ENCODE measurements at regions not wholly inside any gene's neighbourhood (a gene's known extent, or its start where the extent isn't known, plus 50 kb on each side); places are given as distances from the start of the nearest gene placed in this dataset.

DNA sequence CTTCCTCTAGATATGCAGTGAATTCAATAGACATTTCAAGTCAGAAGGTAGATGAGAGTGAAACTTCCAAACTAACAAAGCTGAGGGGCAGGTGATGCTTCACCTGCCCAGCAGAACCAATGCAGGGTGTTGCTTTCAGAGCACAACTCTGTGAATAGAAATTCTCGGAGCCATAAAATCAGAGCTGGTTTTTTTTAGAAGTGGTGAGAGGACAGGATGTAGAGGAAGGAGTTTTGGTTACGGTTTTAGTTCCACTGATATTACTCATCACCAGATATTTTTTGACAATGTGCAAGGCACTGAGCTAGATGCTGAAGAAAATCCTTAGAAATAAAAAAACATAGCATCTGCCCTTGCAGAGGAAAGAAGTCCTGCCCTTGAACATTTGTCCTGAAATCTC lies 62.2 kb downstream of the BMP4 start:
- Histone ChIP-seq H3K4me1 (ENCODE audit: insufficient read depth) (peaks cover 7% of the 10 kb centered on the region; the same call in 1 of the 2 replicates), H3F3A (replicated peaks; ENCODE audit: low read depth) (no peaks in the 10 kb centered on the region), H2AFZ (0 out of 2 replicates have a peak overlapping the region, but pooled peaks have one; percentile 49), H3K4me3 (no peak overlapping the region), H3K79me2 (replicated peaks; ENCODE audit: insufficient read depth) (no peaks in the 10 kb centered on the region), H4K20me1 (replicated peaks; ENCODE audit: insufficient read depth) (no peaks in the 10 kb centered on the region), H3K36me3 (ENCODE audit: insufficient read depth) (no peaks in the 10 kb centered on the region), H3K27ac (ENCODE audit: low read depth) (no peak overlapping the region), H3K27me3 (ENCODE audit: insufficient read depth) (no peaks in the 10 kb centered on the region), H3K9me2 (ENCODE audit: insufficient read depth) (peaks cover 10% of the 10 kb centered on the region; the same call in 1 of the 2 replicates), H3K4me2 (no peak overlapping the region)
- no peak for DNase-seq (ENCODE audit: low spot score)
- no peak for TF ChIP-seq POLR2AphosphoS5 (IDR thresholded peaks at IDR 0.05; ENCODE audit: low read depth)
- no peak for TF ChIP-seq ETS1 (IDR thresholded peaks at IDR 0.05)
- TF ChIP-seq STAT1 (IDR thresholded peaks at IDR 0.05; ENCODE audit: unreplicated experiment) = no peak
- no peak for TF ChIP-seq CREB1 (CRISPR knock-in tag; IDR thresholded peaks at IDR 0.05; ENCODE audit: low read depth)
- no peak for TF ChIP-seq EZH2 (IDR thresholded peaks at IDR 0.05; ENCODE audit: low read depth, unreplicated experiment)
- no peak for TF ChIP-seq ZNF114 (CRISPR knock-in tag; IDR thresholded peaks at IDR 0.05)
- no peak for TF ChIP-seq ZNF462 (CRISPR knock-in tag; IDR thresholded peaks at IDR 0.05)
- TF ChIP-seq, protein P1, sequence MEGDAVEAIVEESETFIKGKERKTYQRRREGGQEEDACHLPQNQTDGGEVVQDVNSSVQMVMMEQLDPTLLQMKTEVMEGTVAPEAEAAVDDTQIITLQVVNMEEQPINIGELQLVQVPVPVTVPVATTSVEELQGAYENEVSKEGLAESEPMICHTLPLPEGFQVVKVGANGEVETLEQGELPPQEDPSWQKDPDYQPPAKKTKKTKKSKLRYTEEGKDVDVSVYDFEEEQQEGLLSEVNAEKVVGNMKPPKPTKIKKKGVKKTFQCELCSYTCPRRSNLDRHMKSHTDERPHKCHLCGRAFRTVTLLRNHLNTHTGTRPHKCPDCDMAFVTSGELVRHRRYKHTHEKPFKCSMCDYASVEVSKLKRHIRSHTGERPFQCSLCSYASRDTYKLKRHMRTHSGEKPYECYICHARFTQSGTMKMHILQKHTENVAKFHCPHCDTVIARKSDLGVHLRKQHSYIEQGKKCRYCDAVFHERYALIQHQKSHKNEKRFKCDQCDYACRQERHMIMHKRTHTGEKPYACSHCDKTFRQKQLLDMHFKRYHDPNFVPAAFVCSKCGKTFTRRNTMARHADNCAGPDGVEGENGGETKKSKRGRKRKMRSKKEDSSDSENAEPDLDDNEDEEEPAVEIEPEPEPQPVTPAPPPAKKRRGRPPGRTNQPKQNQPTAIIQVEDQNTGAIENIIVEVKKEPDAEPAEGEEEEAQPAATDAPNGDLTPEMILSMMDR (conservative IDR thresholded peaks at IDR 0.05; ENCODE audit: low read depth in 2 of 2) = no peak
- TF ChIP-seq JUNB (IDR thresholded peaks at IDR 0.05; ENCODE audit: unreplicated experiment) = no peak
- TF ChIP-seq EZH2phosphoT487 (IDR thresholded peaks at IDR 0.05; ENCODE audit: unreplicated experiment) = no peak
- TF ChIP-seq, protein P2, sequence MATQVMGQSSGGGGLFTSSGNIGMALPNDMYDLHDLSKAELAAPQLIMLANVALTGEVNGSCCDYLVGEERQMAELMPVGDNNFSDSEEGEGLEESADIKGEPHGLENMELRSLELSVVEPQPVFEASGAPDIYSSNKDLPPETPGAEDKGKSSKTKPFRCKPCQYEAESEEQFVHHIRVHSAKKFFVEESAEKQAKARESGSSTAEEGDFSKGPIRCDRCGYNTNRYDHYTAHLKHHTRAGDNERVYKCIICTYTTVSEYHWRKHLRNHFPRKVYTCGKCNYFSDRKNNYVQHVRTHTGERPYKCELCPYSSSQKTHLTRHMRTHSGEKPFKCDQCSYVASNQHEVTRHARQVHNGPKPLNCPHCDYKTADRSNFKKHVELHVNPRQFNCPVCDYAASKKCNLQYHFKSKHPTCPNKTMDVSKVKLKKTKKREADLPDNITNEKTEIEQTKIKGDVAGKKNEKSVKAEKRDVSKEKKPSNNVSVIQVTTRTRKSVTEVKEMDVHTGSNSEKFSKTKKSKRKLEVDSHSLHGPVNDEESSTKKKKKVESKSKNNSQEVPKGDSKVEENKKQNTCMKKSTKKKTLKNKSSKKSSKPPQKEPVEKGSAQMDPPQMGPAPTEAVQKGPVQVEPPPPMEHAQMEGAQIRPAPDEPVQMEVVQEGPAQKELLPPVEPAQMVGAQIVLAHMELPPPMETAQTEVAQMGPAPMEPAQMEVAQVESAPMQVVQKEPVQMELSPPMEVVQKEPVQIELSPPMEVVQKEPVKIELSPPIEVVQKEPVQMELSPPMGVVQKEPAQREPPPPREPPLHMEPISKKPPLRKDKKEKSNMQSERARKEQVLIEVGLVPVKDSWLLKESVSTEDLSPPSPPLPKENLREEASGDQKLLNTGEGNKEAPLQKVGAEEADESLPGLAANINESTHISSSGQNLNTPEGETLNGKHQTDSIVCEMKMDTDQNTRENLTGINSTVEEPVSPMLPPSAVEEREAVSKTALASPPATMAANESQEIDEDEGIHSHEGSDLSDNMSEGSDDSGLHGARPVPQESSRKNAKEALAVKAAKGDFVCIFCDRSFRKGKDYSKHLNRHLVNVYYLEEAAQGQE (IDR thresholded peaks at IDR 0.05; ENCODE audit: unreplicated experiment) = no peak
- no peak for TF ChIP-seq ZNF331 (CRISPR knock-in tag; IDR thresholded peaks at IDR 0.05; ENCODE audit: low read depth)
- Mint-ChIP-seq H3K27me3 (ENCODE audit: insufficient read depth, low read depth, poor library complexity) (peaks cover 5% of the 10 kb centered on the region), H3K4me1 (peaks cover 12% of the 10 kb centered on the region), H3K27ac (no peak overlapping the region), H3K9me3 (no peaks in the 10 kb centered on the region), H3K4me3 (no peak overlapping the region), H3K36me3 (ENCODE audit: low read depth) (no peaks in the 10 kb centered on the region)
- no peak for ATAC-seq

Measured in GM23338 (cell line).